NT2/D1 (cell line): ENCODE measurements at regions not wholly inside any gene's neighbourhood (a gene's known extent, or its start where the extent isn't known, plus 50 kb on each side); places are given as distances from the start of the nearest gene placed in this dataset.

ENCODE experiments used
- SUZ12 ChIP-seq: IDR thresholded peaks from 2 replicates; pipeline ENCODE4 v1.6.1; 2011; ENCODE audit not compliant: insufficient read length, insufficient read depth; ENCODE audit errors: extremely low read depth
- YY1 ChIP-seq: IDR thresholded peaks from 2 replicates; pipeline ENCODE4 v1.6.1; 2011; ENCODE audit not compliant: insufficient read length, insufficient read depth
- ZNF274 ChIP-seq: IDR thresholded peaks from 2 replicates; pipeline ENCODE4 v1.6.1; 2011; ENCODE audit warnings: mild to moderate bottlenecking, low read depth, low read length

GRCh38 chr2:220076734-220077133, 449.3 kb downstream of the SLC4A3 start:
- TF ChIP-seq ZNF274 (no peak), YY1 (no peak), SUZ12 (no peak)
